Caki2 (cell line): ENCODE measurements at regions not wholly inside any gene's neighbourhood (a gene's known extent, or its start where the extent isn't known, plus 50 kb on each side); places are given as distances from the start of the nearest gene placed in this dataset.
"Not testable (repeated sequence)": the region's sequence is repeated elsewhere in the genome, so short reads cannot be mapped to it uniquely, and the experiment has no call there.

Source experiments
- DNase-seq: peaks from one replicate; pipeline ENCODE4 v3.0.0-alpha.2; 2015; ENCODE audit warnings: low read depth
- in situ Hi-C: cut with HindIII; loops from 2 replicates; pipeline ENCODE4 v1.10.0; 2016; ENCODE audit warnings: low sequenced_read_pairs, low pct_unique_long_range_greater_than_20kb, mixed read lengths

GRCh38 chr2:84103816-84104527, 355.1 kb downstream of the SUCLG1 start:
- DNase-seq, result peak; percentile 10

GRCh38 chr2:84102274-84102673, 356.8 kb downstream of the SUCLG1 start:
- in situ Hi-C loops, result no loop called here
- no peak for DNase-seq

More at GRCh38 chr2:84103816-84104527, 355.1 kb downstream of the SUCLG1 start:
- in situ Hi-C loops, result not testable (repeated sequence)

GRCh38 chr2:84088656-84089055, 370.4 kb downstream of the SUCLG1 start:
- DNase-seq, result no peak
- in situ Hi-C loops, result no loop called here

- no peak for DNase-seq
Observed at GRCh38 chr2:84085562-84085961, 373.5 kb downstream of the SUCLG1 start.

GRCh38 chr2:84084856-84085255, 374.2 kb downstream of the SUCLG1 start:
- no peak for DNase-seq
- in situ Hi-C loops, result no loop called here

More at GRCh38 chr2:84085562-84085961, 373.5 kb downstream of the SUCLG1 start:
- in situ Hi-C loops, result no loop called here

- in situ Hi-C loops, result no loop called here
- DNase-seq, result no peak
Observed at GRCh38 chr2:84083984-84084383, 375.1 kb downstream of the SUCLG1 start.

GRCh38 chr2:84078471-84078870, 380.6 kb downstream of the SUCLG1 start:
- in situ Hi-C loops, result no loop called here
- DNase-seq, result no peak

GRCh38 chr2:84077496-84077895, 381.6 kb downstream of the SUCLG1 start:
- in situ Hi-C loops, result no loop called here
- DNase-seq, result peak; percentile 8

- in situ Hi-C loops, result no loop called here
- DNase-seq, result no peak
Observed at GRCh38 chr2:84071050-84071449, 388.0 kb downstream of the SUCLG1 start.

- DNase-seq, result no peak
- in situ Hi-C loops, result no loop called here
Observed at GRCh38 chr2:84065857-84066256, 393.2 kb downstream of the SUCLG1 start.

- no peak for DNase-seq
- in situ Hi-C loops, result no loop called here
Observed at GRCh38 chr2:84057917-84058560, 401.0 kb downstream of the SUCLG1 start.

- no peak for DNase-seq
- in situ Hi-C loops, result no loop called here
Observed at GRCh38 chr2:84055816-84056215, 403.3 kb downstream of the SUCLG1 start.

GRCh38 chr2:84054577-84054976, 404.5 kb downstream of the SUCLG1 start:
- DNase-seq, in situ Hi-C loops: not testable (repeated sequence)

- in situ Hi-C loops, result no loop called here
- DNase-seq, result no peak
Observed at GRCh38 chr2:84052913-84053312, 406.2 kb downstream of the SUCLG1 start.

- in situ Hi-C loops, result no loop called here
- DNase-seq, result no peak
Observed at GRCh38 chr2:84052043-84052442, 407.0 kb downstream of the SUCLG1 start.

- in situ Hi-C loops, result no loop called here
- no peak for DNase-seq
Observed at GRCh38 chr2:84048964-84049363, 410.1 kb downstream of the SUCLG1 start.

- in situ Hi-C loops, result no loop called here
Observed at GRCh38 chr2:84041506-84041905, 417.6 kb downstream of the SUCLG1 start.

GRCh38 chr2:84040281-84040680, 418.8 kb downstream of the SUCLG1 start:
- DNase-seq, result no peak
- in situ Hi-C loops, result no loop called here

More at GRCh38 chr2:84041506-84041905, 417.6 kb downstream of the SUCLG1 start:
- DNase-seq, result no peak

GRCh38 chr2:84038866-84039265, 420.2 kb downstream of the SUCLG1 start:
- in situ Hi-C loops, result no loop called here
- no peak for DNase-seq
